ENCODE measurements at regions not wholly inside any gene's neighbourhood (a gene's known extent, or its start where the extent isn't known, plus 50 kb on each side); places are given as distances from the start of the nearest gene placed in this dataset.

- Histone ChIP-seq H3K36me3 (ENCODE audit: control insufficient read depth in 2 of 2, insufficient read depth in 2 of 2, low read length in 1 of 2) (no peaks in the 10 kb centered on the region), H3K9me3 (replicated peaks; ENCODE audit: control insufficient read depth, insufficient read depth, low read length) (no peaks in the 10 kb centered on the region), H3K27me3 (replicated peaks in 1 of 2; ENCODE audit: control insufficient read depth in 2 of 2, insufficient read depth in 2 of 2, low read length in 1 of 2) (no peaks in the 10 kb centered on the region), H4K20me1 (ENCODE audit: control insufficient read depth, insufficient read depth) (no peaks in the 10 kb centered on the region), H3K4me2 (ENCODE audit: control insufficient read depth, insufficient read depth) (no peak overlapping the region), H3K79me2 (ENCODE audit: control insufficient read depth, insufficient read depth, low read length) (no peaks in the 10 kb centered on the region), H3K27ac (ENCODE audit: control insufficient read depth, insufficient read depth) (no peak overlapping the region), H3K4me3 (no peak overlapping the region), H3K4me1 (ENCODE audit: control insufficient read depth, insufficient read depth, low read length) (peaks cover 4% of the 10 kb centered on the region; the same call in 1 of the 2 replicates), H2AFZ (ENCODE audit: control insufficient read depth, low read depth, low read length) (no peak overlapping the region), H3K9ac (ENCODE audit: control insufficient read depth, insufficient read depth, low read length) (no peak overlapping the region)
- intact Hi-C loops (cut with micrococcal nuclease; ENCODE audit: unreplicated experiment) (no loop called here), in situ Hi-C loops (cut with MboI) (no loop called here)
- SMC1A ChIA-PET (ENCODE audit: uncharacterized antibody, unreplicated experiment), result interaction anchor here (1.4 kb wide), 1 partner anchor 24 kb away, joined by 3 read pairs; no protein-coding TSS in a partner anchor
- CTCF ChIA-PET, result no interaction called here
- WGBS (ENCODE audit: insufficient coverage, insufficient replicate concordance, low lambda C conversion rate, missing lambda C conversion rate), result 38% methylated on average over 7 of the region's 7 CpGs
- RAD21 ChIA-PET (ENCODE audit: unreplicated experiment), result no interaction called here
- POLR2A ChIA-PET, result no interaction called here
- DNase-seq (ENCODE audit: low read depth, low spot score) (no peak), ATAC-seq (no peak), FAIRE-seq (no peak)
- TF ChIP-seq RCOR1 (conservative IDR thresholded peaks at IDR 0.05; ENCODE audit: low read depth, low read length) (no peak), SMAD5 (IDR thresholded peaks at IDR 0.05; ENCODE audit: low read depth) (no peak), ZZZ3 (IDR thresholded peaks at IDR 0.05; ENCODE audit: control insufficient read depth, insufficient read length, low read depth) (no peak), NR2F1 (conservative IDR thresholded peaks at IDR 0.05) (no peak), LARP7 (IDR thresholded peaks at IDR 0.05) (no peak), ESRRA (IDR thresholded peaks at IDR 0.05; ENCODE audit: low read length) (no peak), GATAD2B (conservative IDR thresholded peaks at IDR 0.05; ENCODE audit: low read depth) (no peak), IKZF1 (conservative IDR thresholded peaks at IDR 0.05) (no peak), CHD4 (IDR thresholded peaks at IDR 0.05) (no peak), ZNF384 (IDR thresholded peaks at IDR 0.05; ENCODE audit: borderline replicate concordance, low read depth, low read length) (no peak), HDGF (IDR thresholded peaks at IDR 0.05) (no peak), HDAC2 (IDR thresholded peaks at IDR 0.05) (no peak)
- TF ChIP-seq, protein P1, sequence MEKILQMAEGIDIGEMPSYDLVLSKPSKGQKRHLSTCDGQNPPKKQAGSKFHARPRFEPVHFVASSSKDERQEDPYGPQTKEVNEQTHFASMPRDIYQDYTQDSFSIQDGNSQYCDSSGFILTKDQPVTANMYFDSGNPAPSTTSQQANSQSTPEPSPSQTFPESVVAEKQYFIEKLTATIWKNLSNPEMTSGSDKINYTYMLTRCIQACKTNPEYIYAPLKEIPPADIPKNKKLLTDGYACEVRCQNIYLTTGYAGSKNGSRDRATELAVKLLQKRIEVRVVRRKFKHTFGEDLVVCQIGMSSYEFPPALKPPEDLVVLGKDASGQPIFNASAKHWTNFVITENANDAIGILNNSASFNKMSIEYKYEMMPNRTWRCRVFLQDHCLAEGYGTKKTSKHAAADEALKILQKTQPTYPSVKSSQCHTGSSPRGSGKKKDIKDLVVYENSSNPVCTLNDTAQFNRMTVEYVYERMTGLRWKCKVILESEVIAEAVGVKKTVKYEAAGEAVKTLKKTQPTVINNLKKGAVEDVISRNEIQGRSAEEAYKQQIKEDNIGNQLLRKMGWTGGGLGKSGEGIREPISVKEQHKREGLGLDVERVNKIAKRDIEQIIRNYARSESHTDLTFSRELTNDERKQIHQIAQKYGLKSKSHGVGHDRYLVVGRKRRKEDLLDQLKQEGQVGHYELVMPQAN (conservative IDR thresholded peaks at IDR 0.05), result no peak
- TF ChIP-seq, protein P2, sequence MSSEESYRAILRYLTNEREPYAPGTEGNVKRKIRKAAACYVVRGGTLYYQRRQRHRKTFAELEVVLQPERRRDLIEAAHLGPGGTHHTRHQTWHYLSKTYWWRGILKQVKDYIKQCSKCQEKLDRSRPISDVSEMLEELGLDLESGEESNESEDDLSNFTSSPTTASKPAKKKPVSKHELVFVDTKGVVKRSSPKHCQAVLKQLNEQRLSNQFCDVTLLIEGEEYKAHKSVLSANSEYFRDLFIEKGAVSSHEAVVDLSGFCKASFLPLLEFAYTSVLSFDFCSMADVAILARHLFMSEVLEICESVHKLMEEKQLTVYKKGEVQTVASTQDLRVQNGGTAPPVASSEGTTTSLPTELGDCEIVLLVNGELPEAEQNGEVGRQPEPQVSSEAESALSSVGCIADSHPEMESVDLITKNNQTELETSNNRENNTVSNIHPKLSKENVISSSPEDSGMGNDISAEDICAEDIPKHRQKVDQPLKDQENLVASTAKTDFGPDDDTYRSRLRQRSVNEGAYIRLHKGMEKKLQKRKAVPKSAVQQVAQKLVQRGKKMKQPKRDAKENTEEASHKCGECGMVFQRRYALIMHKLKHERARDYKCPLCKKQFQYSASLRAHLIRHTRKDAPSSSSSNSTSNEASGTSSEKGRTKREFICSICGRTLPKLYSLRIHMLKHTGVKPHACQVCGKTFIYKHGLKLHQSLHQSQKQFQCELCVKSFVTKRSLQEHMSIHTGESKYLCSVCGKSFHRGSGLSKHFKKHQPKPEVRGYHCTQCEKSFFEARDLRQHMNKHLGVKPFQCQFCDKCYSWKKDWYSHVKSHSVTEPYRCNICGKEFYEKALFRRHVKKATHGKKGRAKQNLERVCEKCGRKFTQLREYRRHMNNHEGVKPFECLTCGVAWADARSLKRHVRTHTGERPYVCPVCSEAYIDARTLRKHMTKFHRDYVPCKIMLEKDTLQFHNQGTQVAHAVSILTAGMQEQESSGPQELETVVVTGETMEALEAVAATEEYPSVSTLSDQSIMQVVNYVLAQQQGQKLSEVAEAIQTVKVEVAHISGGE (CRISPR knock-in tag; IDR thresholded peaks at IDR 0.05), result no peak
- BruUV-seq (replicated peaks), result no TSS peak
These were observed 292.9 kb downstream of the FZD1 start for GRCh38 chr7:91556956-91557650.
